ENCODE measurements at regions not wholly inside any gene's neighbourhood (a gene's known extent, or its start where the extent isn't known, plus 50 kb on each side); places are given as distances from the start of the nearest gene placed in this dataset.

DNA sequence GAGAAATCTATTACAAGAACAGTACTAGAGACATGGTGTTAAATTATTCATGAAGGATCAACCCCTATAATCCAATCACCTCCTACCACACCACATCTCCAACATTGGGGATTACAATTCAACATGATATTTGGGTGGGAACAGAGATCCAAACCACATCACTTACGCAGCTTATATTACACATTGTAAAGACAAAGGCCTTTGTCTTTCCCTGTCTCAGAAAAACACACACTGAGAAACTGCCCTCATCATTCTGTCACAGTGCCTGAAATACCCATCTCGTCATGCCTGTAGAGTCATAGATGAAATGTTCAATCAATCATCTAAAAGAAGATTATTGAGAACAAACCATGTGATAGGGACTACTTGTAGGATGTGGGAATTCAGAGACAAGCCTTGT is 558.8 kb upstream of the GRIA3 start:
- intact Hi-C loops (cut with micrococcal nuclease; ENCODE audit: unreplicated experiment) (no loop called here), in situ Hi-C loops (cut with HindIII; ENCODE audit: low pct_unique_long_range_greater_than_20kb, low sequenced_read_pairs) (no loop called here)
- ATAC-seq, result no peak
- H3K9me3 ChIP-seq (ENCODE audit: control insufficient read depth, insufficient read depth, low read depth, low read length), result no peaks in the 10 kb centered on the region
- H3K27me3 ChIP-seq (ENCODE audit: control insufficient read depth, insufficient read depth, low read length), result no peaks in the 10 kb centered on the region
- CTCF ChIA-PET, result no interaction called here
- TF ChIP-seq, protein P1, sequence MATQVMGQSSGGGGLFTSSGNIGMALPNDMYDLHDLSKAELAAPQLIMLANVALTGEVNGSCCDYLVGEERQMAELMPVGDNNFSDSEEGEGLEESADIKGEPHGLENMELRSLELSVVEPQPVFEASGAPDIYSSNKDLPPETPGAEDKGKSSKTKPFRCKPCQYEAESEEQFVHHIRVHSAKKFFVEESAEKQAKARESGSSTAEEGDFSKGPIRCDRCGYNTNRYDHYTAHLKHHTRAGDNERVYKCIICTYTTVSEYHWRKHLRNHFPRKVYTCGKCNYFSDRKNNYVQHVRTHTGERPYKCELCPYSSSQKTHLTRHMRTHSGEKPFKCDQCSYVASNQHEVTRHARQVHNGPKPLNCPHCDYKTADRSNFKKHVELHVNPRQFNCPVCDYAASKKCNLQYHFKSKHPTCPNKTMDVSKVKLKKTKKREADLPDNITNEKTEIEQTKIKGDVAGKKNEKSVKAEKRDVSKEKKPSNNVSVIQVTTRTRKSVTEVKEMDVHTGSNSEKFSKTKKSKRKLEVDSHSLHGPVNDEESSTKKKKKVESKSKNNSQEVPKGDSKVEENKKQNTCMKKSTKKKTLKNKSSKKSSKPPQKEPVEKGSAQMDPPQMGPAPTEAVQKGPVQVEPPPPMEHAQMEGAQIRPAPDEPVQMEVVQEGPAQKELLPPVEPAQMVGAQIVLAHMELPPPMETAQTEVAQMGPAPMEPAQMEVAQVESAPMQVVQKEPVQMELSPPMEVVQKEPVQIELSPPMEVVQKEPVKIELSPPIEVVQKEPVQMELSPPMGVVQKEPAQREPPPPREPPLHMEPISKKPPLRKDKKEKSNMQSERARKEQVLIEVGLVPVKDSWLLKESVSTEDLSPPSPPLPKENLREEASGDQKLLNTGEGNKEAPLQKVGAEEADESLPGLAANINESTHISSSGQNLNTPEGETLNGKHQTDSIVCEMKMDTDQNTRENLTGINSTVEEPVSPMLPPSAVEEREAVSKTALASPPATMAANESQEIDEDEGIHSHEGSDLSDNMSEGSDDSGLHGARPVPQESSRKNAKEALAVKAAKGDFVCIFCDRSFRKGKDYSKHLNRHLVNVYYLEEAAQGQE (IDR thresholded peaks at IDR 0.05; ENCODE audit: insufficient read depth in 1 of 2, low read depth in 2 of 2, low read length in 1 of 2), result no peak
- TF ChIP-seq, protein P2, sequence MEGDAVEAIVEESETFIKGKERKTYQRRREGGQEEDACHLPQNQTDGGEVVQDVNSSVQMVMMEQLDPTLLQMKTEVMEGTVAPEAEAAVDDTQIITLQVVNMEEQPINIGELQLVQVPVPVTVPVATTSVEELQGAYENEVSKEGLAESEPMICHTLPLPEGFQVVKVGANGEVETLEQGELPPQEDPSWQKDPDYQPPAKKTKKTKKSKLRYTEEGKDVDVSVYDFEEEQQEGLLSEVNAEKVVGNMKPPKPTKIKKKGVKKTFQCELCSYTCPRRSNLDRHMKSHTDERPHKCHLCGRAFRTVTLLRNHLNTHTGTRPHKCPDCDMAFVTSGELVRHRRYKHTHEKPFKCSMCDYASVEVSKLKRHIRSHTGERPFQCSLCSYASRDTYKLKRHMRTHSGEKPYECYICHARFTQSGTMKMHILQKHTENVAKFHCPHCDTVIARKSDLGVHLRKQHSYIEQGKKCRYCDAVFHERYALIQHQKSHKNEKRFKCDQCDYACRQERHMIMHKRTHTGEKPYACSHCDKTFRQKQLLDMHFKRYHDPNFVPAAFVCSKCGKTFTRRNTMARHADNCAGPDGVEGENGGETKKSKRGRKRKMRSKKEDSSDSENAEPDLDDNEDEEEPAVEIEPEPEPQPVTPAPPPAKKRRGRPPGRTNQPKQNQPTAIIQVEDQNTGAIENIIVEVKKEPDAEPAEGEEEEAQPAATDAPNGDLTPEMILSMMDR (IDR thresholded peaks at IDR 0.05), result no peak
- TF ChIP-seq SIN3A (IDR thresholded peaks at IDR 0.05; ENCODE audit: borderline replicate concordance, insufficient read depth, low read depth, low read length) (no peak), POLR2AphosphoS5 (IDR thresholded peaks at IDR 0.05; ENCODE audit: low read depth, low read length) (no peak), TCF7L2 (IDR thresholded peaks at IDR 0.05; ENCODE audit: low read depth, low read length) (no peak)
- POLR2A ChIA-PET, result no interaction called here
- H3K36me3 ChIP-seq (ENCODE audit: control insufficient read depth, insufficient read depth, low read length), result no peaks in the 10 kb centered on the region
- no peak overlapping the region for H3K4me3 ChIP-seq (ENCODE audit: low read depth in 2 of 2, low read length in 2 of 2)
- H3K27ac ChIP-seq (ENCODE audit: low read length), result no peak overlapping the region
- DNase-seq (ENCODE audit: low read depth, low spot score), result no peak
- no peaks in the 10 kb centered on the region for H3K4me1 ChIP-seq (ENCODE audit: control insufficient read depth, insufficient read depth, low read length)
- no TSS peak for BruUV-seq (replicated peaks)

DNA sequence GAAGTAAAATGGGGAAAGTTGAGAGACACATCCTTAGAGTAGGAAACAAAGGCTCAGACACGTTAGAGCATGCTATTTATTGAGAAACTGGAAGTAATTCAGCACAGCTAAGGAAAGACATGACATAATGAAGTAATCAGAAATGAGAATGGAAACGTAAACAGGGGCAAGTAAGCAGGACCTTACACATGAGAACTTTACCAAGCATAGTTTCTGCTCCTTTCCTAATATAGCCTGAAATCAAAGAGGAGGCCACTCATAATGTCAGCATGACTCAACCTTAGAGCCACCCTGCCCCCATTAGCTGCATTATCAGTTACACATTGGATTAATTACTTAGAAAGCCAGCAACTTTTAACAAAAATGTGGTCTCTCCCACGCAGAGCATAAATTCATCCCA is 558.3 kb upstream of the GRIA3 start:
- POLR2A ChIA-PET, result no interaction called here
- Histone ChIP-seq H3K27ac (ENCODE audit: low read length) (no peak overlapping the region), H3K4me1 (ENCODE audit: control insufficient read depth, insufficient read depth, low read length) (no peaks in the 10 kb centered on the region), H3K4me3 (ENCODE audit: low read depth in 2 of 2, low read length in 2 of 2) (no peak overlapping the region), H3K36me3 (ENCODE audit: control insufficient read depth, insufficient read depth, low read length) (no peaks in the 10 kb centered on the region), H3K9me3 (ENCODE audit: control insufficient read depth, insufficient read depth, low read depth, low read length) (no peaks in the 10 kb centered on the region), H3K27me3 (ENCODE audit: control insufficient read depth, insufficient read depth, low read length) (no peaks in the 10 kb centered on the region)
- TF ChIP-seq, protein P2 (IDR thresholded peaks at IDR 0.05), result no peak
- TF ChIP-seq TCF7L2 (IDR thresholded peaks at IDR 0.05; ENCODE audit: low read depth, low read length) (no peak), SIN3A (IDR thresholded peaks at IDR 0.05; ENCODE audit: borderline replicate concordance, insufficient read depth, low read depth, low read length) (no peak), POLR2AphosphoS5 (IDR thresholded peaks at IDR 0.05; ENCODE audit: low read depth, low read length) (no peak)
- TF ChIP-seq, protein P1 (IDR thresholded peaks at IDR 0.05; ENCODE audit: insufficient read depth in 1 of 2, low read depth in 2 of 2, low read length in 1 of 2), result no peak
- DNase-seq (ENCODE audit: low read depth, low spot score) (no peak), ATAC-seq (no peak)
- CTCF ChIA-PET, result no interaction called here
- intact Hi-C loops (cut with micrococcal nuclease; ENCODE audit: unreplicated experiment), result no loop called here
- BruUV-seq (replicated peaks), result no TSS peak
- in situ Hi-C loops (cut with HindIII; ENCODE audit: low pct_unique_long_range_greater_than_20kb, low sequenced_read_pairs), result no loop called here

Data from Panc1 (cell line).